Stimulated activated naive CD8-positive, alpha-beta T cell treated with anti-CD3 and anti-CD28 coated beads, Interleukin-15, Interleukin-2, amounts not matched to agents 100 U/mL and 50 U/mL, for 24 hours (primary cell): ENCODE measurements at regions not wholly inside any gene's neighbourhood (a gene's known extent, or its start where the extent isn't known, plus 50 kb on each side); places are given as distances from the start of the nearest gene placed in this dataset.

Source experiments
- ATAC-seq: fragments of 150-1000 bp; cut with Tn5 transposase; one replicate; pipeline ENCODE4 v1.10.0; 2021
- DNase-seq: peaks from one replicate; pipeline ENCODE4 v3.0.0; 2021

- no peak for DNase-seq
- no peak for ATAC-seq
These were observed 202.5 kb downstream of the TLE3 start for GRCh38 chr15:69895202-69895601.

- DNase-seq (no peak), ATAC-seq (no peak)
These were observed 201.1 kb downstream of the TLE3 start for GRCh38 chr15:69896606-69897005.

- no peak for DNase-seq
- no peak for ATAC-seq
These were observed 200.7 kb downstream of the TLE3 start for GRCh38 chr15:69897061-69897460.

- DNase-seq = no peak
- ATAC-seq = no peak
These were observed 200.1 kb downstream of the TLE3 start for GRCh38 chr15:69897471-69898237.

GRCh38 chr15:69898243-69898642, 199.5 kb downstream of the TLE3 start:
- DNase-seq (no peak), ATAC-seq (no peak)

GRCh38 chr15:69902414-69903062, 195.2 kb downstream of the TLE3 start:
- no peak for ATAC-seq
- DNase-seq = no peak

- ATAC-seq = no peak
These were observed 193.9 kb downstream of the TLE3 start for GRCh38 chr15:69903470-69904469.

GRCh38 chr15:69906256-69907185, 191.2 kb downstream of the TLE3 start:
- no peak for DNase-seq
- no peak for ATAC-seq

More at GRCh38 chr15:69903470-69904469, 193.9 kb downstream of the TLE3 start:
- DNase-seq = no peak

- ATAC-seq (no peak), DNase-seq (no peak)
These were observed 189.7 kb downstream of the TLE3 start for GRCh38 chr15:69908060-69908459.

GRCh38 chr15:69908590-69909420, 188.9 kb downstream of the TLE3 start:
- DNase-seq (no peak), ATAC-seq (no peak)

GRCh38 chr15:69909719-69910444, 187.8 kb downstream of the TLE3 start:
- no peak for DNase-seq
- no peak for ATAC-seq

GRCh38 chr15:69910514-69910913, 187.2 kb downstream of the TLE3 start:
- ATAC-seq = no peak
- no peak for DNase-seq

- DNase-seq (no peak), ATAC-seq (no peak)
These were observed 185.6 kb downstream of the TLE3 start for GRCh38 chr15:69912116-69912515.

- no peak for ATAC-seq
- DNase-seq = no peak
These were observed 183.7 kb downstream of the TLE3 start for GRCh38 chr15:69914040-69914439.

- DNase-seq (no peak), ATAC-seq (no peak)
These were observed 182.8 kb downstream of the TLE3 start for GRCh38 chr15:69914960-69915359.

GRCh38 chr15:69916169-69916785, 181.4 kb downstream of the TLE3 start:
- ATAC-seq = no peak
- no peak for DNase-seq

GRCh38 chr15:69917056-69917455, 180.7 kb downstream of the TLE3 start:
- ATAC-seq (no peak), DNase-seq (no peak)

- ATAC-seq (no peak), DNase-seq (no peak)
These were observed 177.9 kb downstream of the TLE3 start for GRCh38 chr15:69919816-69920215.

GRCh38 chr15:69920221-69920620, 177.5 kb downstream of the TLE3 start:
- ATAC-seq (no peak), DNase-seq (no peak)
